Mammary epithelial cell (primary cell): ENCODE measurements at regions not wholly inside any gene's neighbourhood (a gene's known extent, or its start where the extent isn't known, plus 50 kb on each side); places are given as distances from the start of the nearest gene placed in this dataset.

Experiments
- EZH2 ChIP-seq: IDR thresholded peaks from 2 replicates; pipeline ENCODE4 v1.6.1; 2012; ENCODE audit warnings: low read length, inconsistent platforms, borderline replicate concordance
- TF ChIP-seq, protein P1 (sequence below), 2 donors: IDR thresholded peaks in 1 of 2; conservative IDR thresholded peaks in 1 of 2; 2 replicates each; pipeline ENCODE4 v1.5.1; 2011 to 2012; ENCODE audit warnings: inconsistent platforms in 2 of 2, low read length in 2 of 2, mild to moderate bottlenecking in 2 of 2, control low read depth in 1 of 2, low read depth in 1 of 2; ENCODE audit not compliant: insufficient read depth in 1 of 2; ENCODE audit errors: extremely low read depth in 1 of 2

DNA sequence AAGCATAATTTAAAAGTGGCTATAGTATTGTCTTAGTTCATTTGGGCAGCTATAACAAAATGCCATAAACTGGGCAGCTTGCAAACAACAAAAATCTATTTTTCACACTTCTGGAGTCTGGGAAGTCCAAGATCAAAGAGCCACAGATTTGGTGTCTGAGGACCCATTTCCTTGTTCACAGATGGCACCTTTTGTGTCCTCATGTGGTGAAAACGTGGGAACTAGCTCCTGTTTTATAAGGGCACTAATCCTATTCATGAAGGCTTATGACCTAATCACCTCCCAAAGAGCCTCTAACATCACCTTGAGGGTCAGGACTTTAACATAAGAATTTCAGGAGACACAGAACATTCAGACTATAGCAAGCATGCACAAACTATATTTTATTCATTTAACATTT lies 126.5 kb upstream of the WDFY3 start:
- TF ChIP-seq, protein P1, sequence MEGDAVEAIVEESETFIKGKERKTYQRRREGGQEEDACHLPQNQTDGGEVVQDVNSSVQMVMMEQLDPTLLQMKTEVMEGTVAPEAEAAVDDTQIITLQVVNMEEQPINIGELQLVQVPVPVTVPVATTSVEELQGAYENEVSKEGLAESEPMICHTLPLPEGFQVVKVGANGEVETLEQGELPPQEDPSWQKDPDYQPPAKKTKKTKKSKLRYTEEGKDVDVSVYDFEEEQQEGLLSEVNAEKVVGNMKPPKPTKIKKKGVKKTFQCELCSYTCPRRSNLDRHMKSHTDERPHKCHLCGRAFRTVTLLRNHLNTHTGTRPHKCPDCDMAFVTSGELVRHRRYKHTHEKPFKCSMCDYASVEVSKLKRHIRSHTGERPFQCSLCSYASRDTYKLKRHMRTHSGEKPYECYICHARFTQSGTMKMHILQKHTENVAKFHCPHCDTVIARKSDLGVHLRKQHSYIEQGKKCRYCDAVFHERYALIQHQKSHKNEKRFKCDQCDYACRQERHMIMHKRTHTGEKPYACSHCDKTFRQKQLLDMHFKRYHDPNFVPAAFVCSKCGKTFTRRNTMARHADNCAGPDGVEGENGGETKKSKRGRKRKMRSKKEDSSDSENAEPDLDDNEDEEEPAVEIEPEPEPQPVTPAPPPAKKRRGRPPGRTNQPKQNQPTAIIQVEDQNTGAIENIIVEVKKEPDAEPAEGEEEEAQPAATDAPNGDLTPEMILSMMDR (conservative IDR thresholded peaks at IDR 0.05 in 1 of 2, IDR thresholded peaks at IDR 0.05 in 1 of 2; ENCODE audit: extremely low read depth in 1 of 2, insufficient read depth in 1 of 2, low read depth in 1 of 2, low read length in 2 of 2): no peak
- no peak for TF ChIP-seq EZH2
